ENCODE measurements at regions not wholly inside any gene's neighbourhood (a gene's known extent, or its start where the extent isn't known, plus 50 kb on each side); places are given as distances from the start of the nearest gene placed in this dataset.

- DNase-seq (ENCODE audit: low read depth), result no peak
- H3K4me3 ChIP-seq (ENCODE audit: low read depth, low read length), result no peak overlapping the region
- in situ Hi-C loops (cut with HindIII; ENCODE audit: low sequenced_read_pairs), result no loop called here
- TF ChIP-seq CTCF (IDR thresholded peaks at IDR 0.05; ENCODE audit: low read depth, low read length, missing control alignments), result no peak
Observed at GRCh38 chr17:79223471-79223870, 148.8 kb downstream of the ENGASE start.

- no peak for DNase-seq (ENCODE audit: low read depth)
- in situ Hi-C loops (cut with HindIII; ENCODE audit: low sequenced_read_pairs), result no loop called here
- no peak overlapping the region for H3K4me3 ChIP-seq (ENCODE audit: low read depth, low read length)
- TF ChIP-seq CTCF (IDR thresholded peaks at IDR 0.05; ENCODE audit: low read depth, low read length, missing control alignments), result no peak
Observed at GRCh38 chr17:79221597-79221996, 147.0 kb downstream of the ENGASE start.

- no peak overlapping the region for H3K4me3 ChIP-seq (ENCODE audit: low read depth, low read length)
- in situ Hi-C loops (cut with HindIII; ENCODE audit: low sequenced_read_pairs), result no loop called here
- no peak for TF ChIP-seq CTCF (IDR thresholded peaks at IDR 0.05; ENCODE audit: low read depth, low read length, missing control alignments)
- no peak for DNase-seq (ENCODE audit: low read depth)
Observed at GRCh38 chr17:79220713-79221291, 146.2 kb downstream of the ENGASE start.

- TF ChIP-seq CTCF (IDR thresholded peaks at IDR 0.05; ENCODE audit: low read depth, low read length, missing control alignments), result no peak
- in situ Hi-C loops (cut with HindIII; ENCODE audit: low sequenced_read_pairs), result no loop called here
- no peak overlapping the region for H3K4me3 ChIP-seq (ENCODE audit: low read depth, low read length)
- no peak for DNase-seq (ENCODE audit: low read depth)
Observed at GRCh38 chr17:79220201-79220712, 145.6 kb downstream of the ENGASE start.

GRCh38 chr17:79219208-79219935 is 144.7 kb downstream of the ENGASE start:
- no peak for TF ChIP-seq CTCF (IDR thresholded peaks at IDR 0.05; ENCODE audit: low read depth, low read length, missing control alignments)
- H3K4me3 ChIP-seq (ENCODE audit: low read depth, low read length), result no peak overlapping the region
- in situ Hi-C loops (cut with HindIII; ENCODE audit: low sequenced_read_pairs), result no loop called here
- DNase-seq (ENCODE audit: low read depth), result no peak

GRCh38 chr17:79218825-79219200 is 144.2 kb downstream of the ENGASE start:
- H3K4me3 ChIP-seq (ENCODE audit: low read depth, low read length), result no peak overlapping the region
- DNase-seq (ENCODE audit: low read depth), result no peak
- in situ Hi-C loops (cut with HindIII; ENCODE audit: low sequenced_read_pairs), result no loop called here
- no peak for TF ChIP-seq CTCF (IDR thresholded peaks at IDR 0.05; ENCODE audit: low read depth, low read length, missing control alignments)
